ENCODE measurements at regions not wholly inside any gene's neighbourhood (a gene's known extent, or its start where the extent isn't known, plus 50 kb on each side); places are given as distances from the start of the nearest gene placed in this dataset.

- Mint-ChIP-seq H3K27ac (ENCODE audit: low read depth, unreplicated experiment) (no peak overlapping the region), H3K27me3 (ENCODE audit: insufficient read depth, unreplicated experiment) (no peaks in the 10 kb centered on the region), H3K36me3 (ENCODE audit: insufficient read depth, unreplicated experiment) (no peaks in the 10 kb centered on the region), H3K4me1 (ENCODE audit: insufficient read depth, unreplicated experiment) (no peaks in the 10 kb centered on the region), H3K9me3 (ENCODE audit: unreplicated experiment) (peaks cover 35% of the 10 kb centered on the region), H3K4me3 (ENCODE audit: unreplicated experiment) (no peak overlapping the region)
- POLR2A ChIA-PET = no interaction called here
- no peak for DNase-seq (ENCODE audit: unreplicated experiment)
- intact Hi-C loops (cut with micrococcal nuclease) = no loop called here
- TF ChIP-seq CTCF (IDR thresholded peaks at IDR 0.05; ENCODE audit: unreplicated experiment) = no peak
- CTCF ChIA-PET = no interaction called here
- BruUV-seq (replicated peaks) = no TSS peak
These were observed 842.6 kb upstream of the SALL3 start for GRCh38 chr18:78136986-78137385.

- H3K27me3 Mint-ChIP-seq (ENCODE audit: insufficient read depth, unreplicated experiment) = no peaks in the 10 kb centered on the region
- no peak overlapping the region for H3K4me3 Mint-ChIP-seq (ENCODE audit: unreplicated experiment)
- no peak for TF ChIP-seq CTCF (IDR thresholded peaks at IDR 0.05; ENCODE audit: unreplicated experiment)
- H3K9me3 Mint-ChIP-seq (ENCODE audit: unreplicated experiment) = peaks cover 35% of the 10 kb centered on the region
- CTCF ChIA-PET = no interaction called here
- H3K36me3 Mint-ChIP-seq (ENCODE audit: insufficient read depth, unreplicated experiment) = no peaks in the 10 kb centered on the region
- H3K27ac Mint-ChIP-seq (ENCODE audit: low read depth, unreplicated experiment) = no peak overlapping the region
- POLR2A ChIA-PET = no interaction called here
- intact Hi-C loops (cut with micrococcal nuclease) = no loop called here
- DNase-seq (ENCODE audit: unreplicated experiment) = no peak
- BruUV-seq (replicated peaks) = no TSS peak
- H3K4me1 Mint-ChIP-seq (ENCODE audit: insufficient read depth, unreplicated experiment) = no peaks in the 10 kb centered on the region
These were observed 840.6 kb upstream of the SALL3 start for GRCh38 chr18:78138983-78139496.

GRCh38 chr18:78140294-78140693 lies 839.3 kb upstream of the SALL3 start:
- Mint-ChIP-seq H3K36me3 (ENCODE audit: insufficient read depth, unreplicated experiment) (no peaks in the 10 kb centered on the region), H3K9me3 (ENCODE audit: unreplicated experiment) (peaks cover 35% of the 10 kb centered on the region), H3K4me3 (ENCODE audit: unreplicated experiment) (no peak overlapping the region), H3K27me3 (ENCODE audit: insufficient read depth, unreplicated experiment) (no peaks in the 10 kb centered on the region), H3K27ac (ENCODE audit: low read depth, unreplicated experiment) (no peak overlapping the region), H3K4me1 (ENCODE audit: insufficient read depth, unreplicated experiment) (no peaks in the 10 kb centered on the region)
- no peak for DNase-seq (ENCODE audit: unreplicated experiment)
- CTCF ChIA-PET = no interaction called here
- no peak for TF ChIP-seq CTCF (IDR thresholded peaks at IDR 0.05; ENCODE audit: unreplicated experiment)
- intact Hi-C loops (cut with micrococcal nuclease) = no loop called here
- BruUV-seq (replicated peaks) = no TSS peak
- POLR2A ChIA-PET = no interaction called here

GRCh38 chr18:78144669-78145068 lies 834.9 kb upstream of the SALL3 start:
- Mint-ChIP-seq H3K27ac (ENCODE audit: low read depth, unreplicated experiment) (no peak overlapping the region), H3K4me3 (ENCODE audit: unreplicated experiment) (no peak overlapping the region)

More at GRCh38 chr18:78144669-78145068, 834.9 kb upstream of the SALL3 start:
- Mint-ChIP-seq H3K9me3 (ENCODE audit: unreplicated experiment) (peaks cover 7% of the 10 kb centered on the region), H3K4me1 (ENCODE audit: insufficient read depth, unreplicated experiment) (no peaks in the 10 kb centered on the region), H3K27me3 (ENCODE audit: insufficient read depth, unreplicated experiment) (no peaks in the 10 kb centered on the region), H3K36me3 (ENCODE audit: insufficient read depth, unreplicated experiment) (no peaks in the 10 kb centered on the region)
- no TSS peak for BruUV-seq (replicated peaks)
- ChIA-PET CTCF (no interaction called here), POLR2A (no interaction called here)
- intact Hi-C loops (cut with micrococcal nuclease) = no loop called here
- no peak for DNase-seq (ENCODE audit: unreplicated experiment)
- no peak for TF ChIP-seq CTCF (IDR thresholded peaks at IDR 0.05; ENCODE audit: unreplicated experiment)

Measured in MCF 10A (cell line).